WTC11 (cell line): ENCODE measurements at regions not wholly inside any gene's neighbourhood (a gene's known extent, or its start where the extent isn't known, plus 50 kb on each side); places are given as distances from the start of the nearest gene placed in this dataset.

ENCODE experiments used
- EMX1 ChIP-seq: fragments of 250-450 bp; sonication (Bioruptor Pico); IDR thresholded peaks from 2 replicates; pipeline ENCODE4 v1.8.0; 2021; ENCODE audit warnings: mild to moderate bottlenecking
- ESRRA ChIP-seq: sonication (generic); formaldehyde crosslinking; IDR thresholded peaks from 2 replicates; pipeline ENCODE4 v1.8.1; 2022; ENCODE audit warnings: mild to moderate bottlenecking, missing genetic modification reagents, borderline replicate concordance
- NFYB ChIP-seq: sonication (generic); formaldehyde crosslinking; conservative IDR thresholded peaks from 2 replicates; pipeline ENCODE4 v1.8.0; 2022; ENCODE audit warnings: low read depth, missing genetic modification reagents
- TF ChIP-seq, protein P1 (sequence below): fragments of 200-600 bp; IDR thresholded peaks from 2 replicates; pipeline ENCODE4 v1.8.0; 2022; ENCODE audit warnings: antibody characterized with exemption
- TF ChIP-seq, protein P2 (sequence below): sonication (generic); formaldehyde crosslinking; conservative IDR thresholded peaks from 2 replicates; pipeline ENCODE4 v1.8.1; 2022; ENCODE audit warnings: mild to moderate bottlenecking, missing genetic modification reagents
- TF ChIP-seq, protein P3 (sequence below): sonication (generic); formaldehyde crosslinking; IDR thresholded peaks from 2 replicates; pipeline ENCODE4 v1.8.0; 2022; ENCODE audit warnings: mild to moderate bottlenecking, missing genetic modification reagents
- TF ChIP-seq, protein P4 (sequence below): sonication (generic); formaldehyde crosslinking; IDR thresholded peaks from 2 replicates; pipeline ENCODE4 v1.8.1; 2023; ENCODE audit warnings: mild to moderate bottlenecking, missing genetic modification reagents, moderate library complexity

DNA sequence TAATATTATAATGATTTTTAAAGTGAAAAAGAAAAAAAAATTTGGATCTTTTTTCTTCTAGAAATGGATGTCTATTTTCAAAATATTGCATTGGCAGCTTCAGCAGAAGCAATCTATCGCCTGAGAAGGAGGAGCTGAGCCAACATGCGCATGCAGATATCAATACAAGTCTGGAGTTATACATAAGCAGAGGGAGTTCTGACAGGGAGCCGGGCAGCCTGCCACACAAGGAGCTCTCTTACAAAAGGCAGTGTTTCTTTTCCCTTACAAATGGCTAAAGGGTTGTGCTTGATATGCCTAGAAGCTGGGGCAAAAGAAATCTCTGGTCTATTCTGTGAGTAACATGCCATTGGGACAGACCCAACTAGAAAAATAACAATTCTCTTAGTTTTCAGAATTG is 291.9 kb upstream of the TRIB2 start:
- TF ChIP-seq, protein P1, sequence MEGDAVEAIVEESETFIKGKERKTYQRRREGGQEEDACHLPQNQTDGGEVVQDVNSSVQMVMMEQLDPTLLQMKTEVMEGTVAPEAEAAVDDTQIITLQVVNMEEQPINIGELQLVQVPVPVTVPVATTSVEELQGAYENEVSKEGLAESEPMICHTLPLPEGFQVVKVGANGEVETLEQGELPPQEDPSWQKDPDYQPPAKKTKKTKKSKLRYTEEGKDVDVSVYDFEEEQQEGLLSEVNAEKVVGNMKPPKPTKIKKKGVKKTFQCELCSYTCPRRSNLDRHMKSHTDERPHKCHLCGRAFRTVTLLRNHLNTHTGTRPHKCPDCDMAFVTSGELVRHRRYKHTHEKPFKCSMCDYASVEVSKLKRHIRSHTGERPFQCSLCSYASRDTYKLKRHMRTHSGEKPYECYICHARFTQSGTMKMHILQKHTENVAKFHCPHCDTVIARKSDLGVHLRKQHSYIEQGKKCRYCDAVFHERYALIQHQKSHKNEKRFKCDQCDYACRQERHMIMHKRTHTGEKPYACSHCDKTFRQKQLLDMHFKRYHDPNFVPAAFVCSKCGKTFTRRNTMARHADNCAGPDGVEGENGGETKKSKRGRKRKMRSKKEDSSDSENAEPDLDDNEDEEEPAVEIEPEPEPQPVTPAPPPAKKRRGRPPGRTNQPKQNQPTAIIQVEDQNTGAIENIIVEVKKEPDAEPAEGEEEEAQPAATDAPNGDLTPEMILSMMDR = no peak
- TF ChIP-seq, protein P2, sequence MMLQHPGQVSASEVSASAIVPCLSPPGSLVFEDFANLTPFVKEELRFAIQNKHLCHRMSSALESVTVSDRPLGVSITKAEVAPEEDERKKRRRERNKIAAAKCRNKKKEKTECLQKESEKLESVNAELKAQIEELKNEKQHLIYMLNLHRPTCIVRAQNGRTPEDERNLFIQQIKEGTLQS = no peak
- TF ChIP-seq, protein P3, sequence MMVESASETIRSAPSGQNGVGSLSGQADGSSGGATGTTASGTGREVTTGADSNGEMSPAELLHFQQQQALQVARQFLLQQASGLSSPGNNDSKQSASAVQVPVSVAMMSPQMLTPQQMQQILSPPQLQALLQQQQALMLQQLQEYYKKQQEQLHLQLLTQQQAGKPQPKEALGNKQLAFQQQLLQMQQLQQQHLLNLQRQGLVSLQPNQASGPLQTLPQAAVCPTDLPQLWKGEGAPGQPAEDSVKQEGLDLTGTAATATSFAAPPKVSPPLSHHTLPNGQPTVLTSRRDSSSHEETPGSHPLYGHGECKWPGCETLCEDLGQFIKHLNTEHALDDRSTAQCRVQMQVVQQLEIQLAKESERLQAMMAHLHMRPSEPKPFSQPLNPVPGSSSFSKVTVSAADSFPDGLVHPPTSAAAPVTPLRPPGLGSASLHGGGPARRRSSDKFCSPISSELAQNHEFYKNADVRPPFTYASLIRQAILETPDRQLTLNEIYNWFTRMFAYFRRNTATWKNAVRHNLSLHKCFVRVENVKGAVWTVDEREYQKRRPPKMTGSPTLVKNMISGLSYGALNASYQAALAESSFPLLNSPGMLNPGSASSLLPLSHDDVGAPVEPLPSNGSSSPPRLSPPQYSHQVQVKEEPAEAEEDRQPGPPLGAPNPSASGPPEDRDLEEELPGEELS (CRISPR knock-in tag) = no peak
- no peak for TF ChIP-seq EMX1
- no peak for TF ChIP-seq NFYB (CRISPR knock-in tag)
- TF ChIP-seq, protein P4, sequence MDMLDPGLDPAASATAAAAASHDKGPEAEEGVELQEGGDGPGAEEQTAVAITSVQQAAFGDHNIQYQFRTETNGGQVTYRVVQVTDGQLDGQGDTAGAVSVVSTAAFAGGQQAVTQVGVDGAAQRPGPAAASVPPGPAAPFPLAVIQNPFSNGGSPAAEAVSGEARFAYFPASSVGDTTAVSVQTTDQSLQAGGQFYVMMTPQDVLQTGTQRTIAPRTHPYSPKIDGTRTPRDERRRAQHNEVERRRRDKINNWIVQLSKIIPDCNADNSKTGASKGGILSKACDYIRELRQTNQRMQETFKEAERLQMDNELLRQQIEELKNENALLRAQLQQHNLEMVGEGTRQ (CRISPR knock-in tag) = no peak
- TF ChIP-seq ESRRA = no peak
